ENCODE measurements at regions not wholly inside any gene's neighbourhood (a gene's known extent, or its start where the extent isn't known, plus 50 kb on each side); places are given as distances from the start of the nearest gene placed in this dataset.
"Not testable (repeated sequence)": the region's sequence is repeated elsewhere in the genome, so short reads cannot be mapped to it uniquely, and the experiment has no call there.

- no peak for DNase-seq (ENCODE audit: low spot score)
Observed at GRCh38 chr12:42725809-42726208, 136.3 kb upstream of the PRICKLE1 start.

GRCh38 chr12:42716491-42716891 lies 126.9 kb upstream of the PRICKLE1 start:
- no peak for DNase-seq (ENCODE audit: low spot score)

- DNase-seq (ENCODE audit: low spot score), result not testable (repeated sequence)
Observed at GRCh38 chr12:42713566-42713965, 124.0 kb upstream of the PRICKLE1 start.

- DNase-seq (ENCODE audit: low spot score), result not testable (repeated sequence)
Observed at GRCh38 chr12:42708374-42708773, 118.8 kb upstream of the PRICKLE1 start.

GRCh38 chr12:42707312-42708226 lies 118.0 kb upstream of the PRICKLE1 start:
- no peak for DNase-seq (ENCODE audit: low spot score)

- DNase-seq (ENCODE audit: low spot score), result no peak
Observed at GRCh38 chr12:42706321-42706720, 116.8 kb upstream of the PRICKLE1 start.

- DNase-seq (ENCODE audit: low spot score), result peak; percentile 1
Observed at GRCh38 chr12:42705863-42706262, 116.3 kb upstream of the PRICKLE1 start.

GRCh38 chr12:42704810-42705401 lies 115.4 kb upstream of the PRICKLE1 start:
- DNase-seq (ENCODE audit: low spot score), result no peak

- no peak for DNase-seq (ENCODE audit: low spot score)
Observed at GRCh38 chr12:42704340-42704739, 114.8 kb upstream of the PRICKLE1 start.

GRCh38 chr12:42701084-42701483 lies 111.5 kb upstream of the PRICKLE1 start:
- DNase-seq (ENCODE audit: low spot score), result no peak

GRCh38 chr12:42698213-42698612 lies 108.7 kb upstream of the PRICKLE1 start:
- DNase-seq (ENCODE audit: low spot score), result no peak

- DNase-seq (ENCODE audit: low spot score), result no peak
Observed at GRCh38 chr12:42696406-42697149, 107.0 kb upstream of the PRICKLE1 start.

- DNase-seq (ENCODE audit: low spot score), result no peak
Observed at GRCh38 chr12:42695490-42695995, 106.0 kb upstream of the PRICKLE1 start.

- no peak for DNase-seq (ENCODE audit: low spot score)
Observed at GRCh38 chr12:42692749-42693148, 103.2 kb upstream of the PRICKLE1 start.

GRCh38 chr12:42691991-42692557 lies 102.5 kb upstream of the PRICKLE1 start:
- no peak for DNase-seq (ENCODE audit: low spot score)

- no peak for DNase-seq (ENCODE audit: low spot score)
Observed at GRCh38 chr12:42690264-42690663, 100.7 kb upstream of the PRICKLE1 start.

- no peak for DNase-seq (ENCODE audit: low spot score)
Observed at GRCh38 chr12:42689699-42690098, 100.2 kb upstream of the PRICKLE1 start.

GRCh38 chr12:42686514-42687172 lies 97.1 kb upstream of the PRICKLE1 start:
- DNase-seq (ENCODE audit: low spot score), result no peak

GRCh38 chr12:42684802-42685071 lies 95.2 kb upstream of the PRICKLE1 start:
- no peak for DNase-seq (ENCODE audit: low spot score)

- no peak for DNase-seq (ENCODE audit: low spot score)
Observed at GRCh38 chr12:42683933-42684801, 94.6 kb upstream of the PRICKLE1 start.

- DNase-seq (ENCODE audit: low spot score), result no peak
Observed at GRCh38 chr12:42683266-42683665, 93.7 kb upstream of the PRICKLE1 start.
